Activated T-cell treated with anti-CD3 and anti-CD28 coated beads, Interleukin-2, amount 50 U/mL, for 24 hours (primary cell): ENCODE measurements at regions not wholly inside any gene's neighbourhood (a gene's known extent, or its start where the extent isn't known, plus 50 kb on each side); places are given as distances from the start of the nearest gene placed in this dataset.

Experiments used
- DNase-seq: peaks from one replicate; pipeline ENCODE4 v3.0.0-alpha.2; 2020
- H3K27ac Mint-ChIP-seq: 2 replicates; pipeline ENCODE4 v1.8.0; 2020; ENCODE audit warnings: mild to moderate bottlenecking, mixed read lengths
- H3K27me3 Mint-ChIP-seq: 2 replicates; pipeline ENCODE4 v1.8.0; 2020; ENCODE audit warnings: mixed read lengths
- H3K36me3 Mint-ChIP-seq: 2 replicates; pipeline ENCODE4 v1.8.0; 2020; ENCODE audit warnings: low read depth, mixed read lengths
- H3K4me1 Mint-ChIP-seq: 2 replicates; pipeline ENCODE4 v1.8.0; 2020; ENCODE audit warnings: low read depth, mixed read lengths
- H3K4me3 Mint-ChIP-seq: 2 replicates; pipeline ENCODE4 v1.8.0; 2020; ENCODE audit warnings: mild to moderate bottlenecking, moderate library complexity, mixed read lengths
- H3K9me3 Mint-ChIP-seq: 2 replicates; pipeline ENCODE4 v1.8.0; 2020; ENCODE audit warnings: mixed read lengths

- Mint-ChIP-seq H3K9me3 (no peaks in the 10 kb centered on the region), H3K4me3 (no peak overlapping the region), H3K27ac (peak overlapping the region; percentile 53), H3K4me1 (peaks cover 54% of the 10 kb centered on the region), H3K36me3 (no peaks in the 10 kb centered on the region), H3K27me3 (no peaks in the 10 kb centered on the region)
- no peak for DNase-seq
Observed at GRCh38 chr2:189258616-189259365, 79.2 kb upstream of the COL5A2 start.

GRCh38 chr2:189260361-189260814 lies 80.8 kb upstream of the COL5A2 start:
- Mint-ChIP-seq H3K4me3 (no peak overlapping the region), H3K27me3 (no peaks in the 10 kb centered on the region), H3K27ac (no peak overlapping the region), H3K4me1 (peaks cover 44% of the 10 kb centered on the region), H3K36me3 (no peaks in the 10 kb centered on the region), H3K9me3 (peaks cover 5% of the 10 kb centered on the region)
- DNase-seq: no peak

- H3K36me3 Mint-ChIP-seq: no peaks in the 10 kb centered on the region
- no peaks in the 10 kb centered on the region for H3K27me3 Mint-ChIP-seq
- no peak for DNase-seq
- H3K27ac Mint-ChIP-seq: peak overlapping the region; percentile 5
- H3K4me3 Mint-ChIP-seq: no peak overlapping the region
- peaks cover 36% of the 10 kb centered on the region for H3K4me1 Mint-ChIP-seq
- H3K9me3 Mint-ChIP-seq: peaks cover 5% of the 10 kb centered on the region
Observed at GRCh38 chr2:189261431-189261841, 81.9 kb upstream of the COL5A2 start.

- no peak overlapping the region for H3K27ac Mint-ChIP-seq
- H3K4me1 Mint-ChIP-seq: peaks cover 34% of the 10 kb centered on the region
- H3K27me3 Mint-ChIP-seq: no peaks in the 10 kb centered on the region
- no peak overlapping the region for H3K4me3 Mint-ChIP-seq
- H3K9me3 Mint-ChIP-seq: peaks cover 5% of the 10 kb centered on the region
- no peaks in the 10 kb centered on the region for H3K36me3 Mint-ChIP-seq
- DNase-seq: no peak
Observed at GRCh38 chr2:189261916-189262315, 82.4 kb upstream of the COL5A2 start.

GRCh38 chr2:189265696-189266320 lies 86.2 kb upstream of the COL5A2 start:
- no peak overlapping the region for H3K27ac Mint-ChIP-seq
- H3K27me3 Mint-ChIP-seq: no peaks in the 10 kb centered on the region
- peaks cover 9% of the 10 kb centered on the region for H3K9me3 Mint-ChIP-seq
- no peak overlapping the region for H3K4me3 Mint-ChIP-seq
- no peaks in the 10 kb centered on the region for H3K36me3 Mint-ChIP-seq
- DNase-seq: no peak
- H3K4me1 Mint-ChIP-seq: peaks cover 12% of the 10 kb centered on the region

GRCh38 chr2:189267491-189267890 lies 87.9 kb upstream of the COL5A2 start:
- no peak for DNase-seq
- Mint-ChIP-seq H3K4me3 (no peak overlapping the region), H3K27ac (no peak overlapping the region), H3K36me3 (no peaks in the 10 kb centered on the region), H3K4me1 (peaks cover 1% of the 10 kb centered on the region), H3K27me3 (no peaks in the 10 kb centered on the region), H3K9me3 (peaks cover 17% of the 10 kb centered on the region)

GRCh38 chr2:189267925-189268579 lies 88.5 kb upstream of the COL5A2 start:
- Mint-ChIP-seq H3K27me3 (no peaks in the 10 kb centered on the region), H3K4me1 (peaks cover 1% of the 10 kb centered on the region), H3K4me3 (no peak overlapping the region), H3K27ac (no peak overlapping the region), H3K9me3 (peaks cover 17% of the 10 kb centered on the region), H3K36me3 (no peaks in the 10 kb centered on the region)
- no peak for DNase-seq

GRCh38 chr2:189268763-189269162 lies 89.2 kb upstream of the COL5A2 start:
- Mint-ChIP-seq H3K4me1 (peaks cover 1% of the 10 kb centered on the region), H3K27ac (no peak overlapping the region), H3K36me3 (no peaks in the 10 kb centered on the region), H3K4me3 (no peak overlapping the region), H3K27me3 (no peaks in the 10 kb centered on the region), H3K9me3 (peaks cover 17% of the 10 kb centered on the region)
- no peak for DNase-seq

- no peak for DNase-seq
- Mint-ChIP-seq H3K9me3 (peaks cover 12% of the 10 kb centered on the region), H3K36me3 (no peaks in the 10 kb centered on the region), H3K27ac (no peak overlapping the region), H3K4me3 (no peak overlapping the region), H3K27me3 (no peaks in the 10 kb centered on the region), H3K4me1 (peaks cover 7% of the 10 kb centered on the region)
Observed at GRCh38 chr2:189273734-189274133, 94.2 kb upstream of the COL5A2 start.

- Mint-ChIP-seq H3K4me1 (peaks cover 7% of the 10 kb centered on the region), H3K27me3 (no peaks in the 10 kb centered on the region), H3K9me3 (peaks cover 11% of the 10 kb centered on the region), H3K36me3 (no peaks in the 10 kb centered on the region), H3K27ac (no peak overlapping the region), H3K4me3 (no peak overlapping the region)
- DNase-seq: no peak
Observed at GRCh38 chr2:189274361-189274760, 94.8 kb upstream of the COL5A2 start.

- no peaks in the 10 kb centered on the region for H3K36me3 Mint-ChIP-seq
Observed at GRCh38 chr2:189276277-189276676, 96.7 kb upstream of the COL5A2 start.

GRCh38 chr2:189281201-189281600 lies 101.6 kb upstream of the COL5A2 start:
- H3K27ac Mint-ChIP-seq: no peak overlapping the region
- no peak overlapping the region for H3K4me3 Mint-ChIP-seq
- no peaks in the 10 kb centered on the region for H3K27me3 Mint-ChIP-seq
- no peak for DNase-seq
- H3K36me3 Mint-ChIP-seq: no peaks in the 10 kb centered on the region
- H3K4me1 Mint-ChIP-seq: peaks cover 30% of the 10 kb centered on the region
- H3K9me3 Mint-ChIP-seq: no peaks in the 10 kb centered on the region

More at GRCh38 chr2:189276277-189276676, 96.7 kb upstream of the COL5A2 start:
- H3K4me3 Mint-ChIP-seq: no peak overlapping the region
- DNase-seq: no peak
- H3K27ac Mint-ChIP-seq: no peak overlapping the region
- peaks cover 5% of the 10 kb centered on the region for H3K9me3 Mint-ChIP-seq
- H3K4me1 Mint-ChIP-seq: peaks cover 7% of the 10 kb centered on the region
- H3K27me3 Mint-ChIP-seq: no peaks in the 10 kb centered on the region

- no peak for DNase-seq
- Mint-ChIP-seq H3K9me3 (peaks cover 6% of the 10 kb centered on the region), H3K27me3 (no peaks in the 10 kb centered on the region), H3K4me1 (peaks cover 54% of the 10 kb centered on the region), H3K4me3 (no peak overlapping the region), H3K36me3 (peaks cover 5% of the 10 kb centered on the region), H3K27ac (peak overlapping the region; percentile 85)
Observed at GRCh38 chr2:189285349-189285748, 105.8 kb upstream of the COL5A2 start.

- Mint-ChIP-seq H3K4me1 (peaks cover 55% of the 10 kb centered on the region), H3K27ac (peak overlapping the region; percentile 85), H3K4me3 (no peak overlapping the region), H3K9me3 (peaks cover 8% of the 10 kb centered on the region), H3K27me3 (no peaks in the 10 kb centered on the region), H3K36me3 (peaks cover 8% of the 10 kb centered on the region)
- no peak for DNase-seq
Observed at GRCh38 chr2:189285962-189286645, 106.5 kb upstream of the COL5A2 start.
